HEK293 (cell line): ENCODE measurements at regions not wholly inside any gene's neighbourhood (a gene's known extent, or its start where the extent isn't known, plus 50 kb on each side); places are given as distances from the start of the nearest gene placed in this dataset.

Experiments used
- CTCF ChIA-PET: fragments of 350-600 bp; formaldehyde crosslinking; extraction: SDS; loops from one replicate; lab custom pipeline; 2021; ENCODE audit warnings: antibody characterized with exemption; lab: Yijun Ruan, JAX
- POLR2A ChIA-PET: fragments of 300-600 bp; formaldehyde crosslinking; extraction: SDS; loops from one replicate; lab custom pipeline; 2020; ENCODE audit warnings: antibody characterized with exemption, inconsistent platforms; lab: Yijun Ruan, JAX
- H3K27ac ChIP-seq: fragments of 200-500 bp; sonication (Bioruptor generic); 2 replicates; pipeline ENCODE4 v1.5.1; 2014; ENCODE audit warnings: low read depth, low read length, control low read depth, inconsistent platforms; ENCODE audit errors: extremely low read depth
- H3K36me3 ChIP-seq, 2 experiments: fragments of 200-500 bp in 1 of 2; sonication (Bioruptor generic) in 1 of 2; 1 replicate in 1 of 2; 2 replicates in 1 of 2; pipeline ENCODE4 v1.5.1; 2014 to 2017; ENCODE audit warnings: inconsistent platforms in 2 of 2, low read length in 2 of 2; ENCODE audit not compliant: control insufficient read depth in 2 of 2, insufficient read depth in 1 of 2
- H3K4me1 ChIP-seq: fragments of 200-500 bp; sonication (Bioruptor generic); 2 replicates; pipeline ENCODE4 v1.5.1; 2014; ENCODE audit warnings: mild to moderate bottlenecking, low read length, inconsistent platforms; ENCODE audit not compliant: control insufficient read depth, insufficient read depth
- H3K4me3 ChIP-seq: 2 replicates; pipeline ENCODE4 v1.5.1; 2011; ENCODE audit warnings: low read depth, mild to moderate bottlenecking, control low read depth, low read length, moderate library complexity
- H3K9me3 ChIP-seq: fragments of 200-500 bp; sonication (Bioruptor generic); 2 replicates; pipeline ENCODE4 v1.5.1; 2014; ENCODE audit warnings: low read depth, low read length, inconsistent platforms; ENCODE audit not compliant: control insufficient read depth, insufficient read depth
- GLIS1 ChIP-seq: fragments of 450-650 bp; formaldehyde crosslinking; IDR thresholded peaks from 2 replicates; pipeline ENCODE4 v1.5.1; 2016; ENCODE audit warnings: missing biosample characterization, missing genetic modification characterization
- SP3 ChIP-seq: fragments of 450-650 bp; formaldehyde crosslinking; IDR thresholded peaks from 2 replicates; pipeline ENCODE4 v1.5.1; 2016; ENCODE audit warnings: missing biosample characterization, missing genetic modification characterization
- YY2 ChIP-seq: fragments of 450-650 bp; formaldehyde crosslinking; IDR thresholded peaks from 2 replicates; pipeline ENCODE4 v1.5.1; 2016; ENCODE audit warnings: missing biosample characterization, missing genetic modification characterization
- ZBTB8A ChIP-seq: fragments of 450-650 bp; formaldehyde crosslinking; IDR thresholded peaks from 2 replicates; pipeline ENCODE4 v1.5.1; 2016; ENCODE audit warnings: missing biosample characterization, missing genetic modification characterization
- ZFP3 ChIP-seq: fragments of 450-650 bp; formaldehyde crosslinking; IDR thresholded peaks from 2 replicates; pipeline ENCODE4 v1.5.1; 2016; ENCODE audit warnings: low read depth, missing biosample characterization, missing genetic modification characterization
- ZFP41 ChIP-seq: fragments of 450-650 bp; formaldehyde crosslinking; IDR thresholded peaks from 2 replicates; pipeline ENCODE4 v1.5.1; 2016; ENCODE audit warnings: missing biosample characterization, missing genetic modification characterization, borderline replicate concordance
- ZIC2 ChIP-seq: fragments of 450-650 bp; formaldehyde crosslinking; IDR thresholded peaks from 2 replicates; pipeline ENCODE4 v1.5.1; 2016; ENCODE audit warnings: missing biosample characterization, missing genetic modification characterization
- ZNF112 ChIP-seq: fragments of 450-650 bp; formaldehyde crosslinking; IDR thresholded peaks from 2 replicates; pipeline ENCODE4 v1.5.0; 2017; ENCODE audit warnings: missing biosample characterization, missing genetic modification characterization
- ZNF202 ChIP-seq: fragments of 450-650 bp; formaldehyde crosslinking; IDR thresholded peaks from 2 replicates; pipeline ENCODE4 v1.5.1; 2016; ENCODE audit warnings: missing biosample characterization, missing genetic modification characterization, borderline replicate concordance
- ZNF24 ChIP-seq: fragments of 450-650 bp; formaldehyde crosslinking; IDR thresholded peaks from 2 replicates; pipeline ENCODE4 v1.5.1; 2016; ENCODE audit warnings: missing biosample characterization, missing genetic modification characterization
- ZNF292 ChIP-seq: fragments of 450-650 bp; formaldehyde crosslinking; IDR thresholded peaks from 2 replicates; pipeline ENCODE4 v1.5.1; 2016; ENCODE audit warnings: low read depth, missing biosample characterization, missing genetic modification characterization, borderline replicate concordance
- ZNF341 ChIP-seq: fragments of 450-650 bp; formaldehyde crosslinking; IDR thresholded peaks from 2 replicates; pipeline ENCODE4; 2016; ENCODE audit warnings: low read depth, missing biosample characterization, missing genetic modification characterization
- ZNF391 ChIP-seq: fragments of 450-650 bp; formaldehyde crosslinking; IDR thresholded peaks from 2 replicates; pipeline ENCODE4 v1.5.1; 2016; ENCODE audit warnings: low read depth, missing biosample characterization, missing genetic modification characterization, borderline replicate concordance
- ZNF416 ChIP-seq: fragments of 450-650 bp; formaldehyde crosslinking; IDR thresholded peaks from 2 replicates; pipeline ENCODE4 v1.5.1; 2016; ENCODE audit warnings: missing biosample characterization, missing genetic modification characterization
- ZNF449 ChIP-seq: fragments of 450-650 bp; formaldehyde crosslinking; IDR thresholded peaks from 2 replicates; pipeline ENCODE4 v1.5.1; 2017; ENCODE audit warnings: missing biosample characterization, mild to moderate bottlenecking, missing genetic modification characterization, moderate library complexity
- ZNF558 ChIP-seq: fragments of 450-650 bp; formaldehyde crosslinking; IDR thresholded peaks from 2 replicates; pipeline ENCODE4 v1.5.1; 2016; ENCODE audit warnings: missing biosample characterization, missing genetic modification characterization
- ZNF561 ChIP-seq: fragments of 450-650 bp; IDR thresholded peaks from 2 replicates; pipeline ENCODE4 v1.5.1; 2018; ENCODE audit warnings: missing biosample characterization, missing genetic modification characterization, borderline replicate concordance
- ZNF585B ChIP-seq: fragments of 450-650 bp; formaldehyde crosslinking; IDR thresholded peaks from 2 replicates; pipeline ENCODE4 v1.5.1; 2016; ENCODE audit warnings: missing biosample characterization, missing genetic modification characterization
- ZNF624 ChIP-seq: fragments of 450-650 bp; formaldehyde crosslinking; IDR thresholded peaks from 2 replicates; pipeline ENCODE4 v1.5.1; 2017; ENCODE audit warnings: missing biosample characterization, missing genetic modification characterization
- ZNF670 ChIP-seq: fragments of 450-650 bp; formaldehyde crosslinking; IDR thresholded peaks from 2 replicates; pipeline ENCODE4 v1.5.1; 2016; ENCODE audit warnings: missing biosample characterization, missing genetic modification characterization, low read depth
- ZNF677 ChIP-seq: fragments of 450-650 bp; IDR thresholded peaks from 2 replicates; pipeline ENCODE4 v1.5.0; 2018; ENCODE audit warnings: missing biosample characterization, mild to moderate bottlenecking, missing genetic modification characterization, moderate library complexity
- ZNF830 ChIP-seq: fragments of 450-650 bp; IDR thresholded peaks from 2 replicates; pipeline ENCODE4 v1.5.0; 2018; ENCODE audit warnings: missing biosample characterization, missing genetic modification characterization, low read depth, mild to moderate bottlenecking, moderate library complexity
- TF ChIP-seq, protein P1 (sequence below): fragments of 450-650 bp; formaldehyde crosslinking; IDR thresholded peaks from 2 replicates; pipeline ENCODE4 v1.5.1; 2016; ENCODE audit warnings: missing biosample characterization, missing genetic modification characterization
- TF ChIP-seq, protein P2 (sequence below): fragments of 450-650 bp; formaldehyde crosslinking; IDR thresholded peaks from 2 replicates; pipeline ENCODE4 v1.5.1; 2016; ENCODE audit warnings: missing biosample characterization, missing genetic modification characterization, low read depth

DNA sequence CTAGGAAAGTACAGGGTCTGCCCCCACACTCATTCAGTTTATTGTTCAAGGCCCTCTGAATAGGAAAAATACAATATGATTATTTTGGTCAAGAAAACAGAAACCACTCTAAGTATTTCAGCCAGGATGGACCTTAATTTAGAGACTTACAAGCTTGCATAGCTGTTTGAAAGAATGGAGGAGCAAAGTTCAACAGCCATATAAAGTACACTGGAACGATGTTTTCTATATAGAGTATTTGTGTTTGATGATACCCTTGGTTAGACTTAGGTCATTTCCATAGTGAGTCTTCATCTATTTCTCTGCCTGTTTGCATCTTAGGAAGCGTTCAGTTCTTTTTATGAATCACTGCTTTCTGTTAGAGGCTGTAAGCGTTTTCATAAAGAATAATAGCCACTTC lies 366.2 kb downstream of the NUP35 start (continued):
- TF ChIP-seq ZFP3 (no peak), GLIS1 (tag by site-specific recombination) (no peak), ZNF449 (tag by site-specific recombination) (no peak), ZBTB8A (tag by site-specific recombination) (no peak), SP3 (tag by site-specific recombination) (no peak)

GRCh38 chr2:183490914-183491313 lies 366.7 kb downstream of the NUP35 start:
- Histone ChIP-seq H3K27ac (no peak overlapping the region), H3K9me3 (no peaks in the 10 kb centered on the region), H3K4me1 (no peaks in the 10 kb centered on the region), H3K4me3 (no peak overlapping the region), H3K36me3 (no peaks in the 10 kb centered on the region)
- CTCF ChIA-PET, result no interaction called here
- POLR2A ChIA-PET, result no interaction called here
- TF ChIP-seq ZNF677 (tag by site-specific recombination) (no peak), YY2 (tag by site-specific recombination) (no peak), ZNF830 (no peak), ZNF341 (tag by site-specific recombination) (no peak), ZFP41 (tag by site-specific recombination) (no peak), ZNF561 (no peak), ZNF24 (no peak), ZNF585B (no peak), ZNF202 (tag by site-specific recombination) (no peak), ZNF670 (tag by site-specific recombination) (no peak), ZIC2 (tag by site-specific recombination) (no peak), ZNF416 (tag by site-specific recombination) (no peak), ZNF292 (tag by site-specific recombination) (no peak), ZNF112 (tag by site-specific recombination) (no peak), ZNF624 (no peak), ZNF391 (no peak), ZNF558 (tag by site-specific recombination) (no peak)
- TF ChIP-seq, protein P1, sequence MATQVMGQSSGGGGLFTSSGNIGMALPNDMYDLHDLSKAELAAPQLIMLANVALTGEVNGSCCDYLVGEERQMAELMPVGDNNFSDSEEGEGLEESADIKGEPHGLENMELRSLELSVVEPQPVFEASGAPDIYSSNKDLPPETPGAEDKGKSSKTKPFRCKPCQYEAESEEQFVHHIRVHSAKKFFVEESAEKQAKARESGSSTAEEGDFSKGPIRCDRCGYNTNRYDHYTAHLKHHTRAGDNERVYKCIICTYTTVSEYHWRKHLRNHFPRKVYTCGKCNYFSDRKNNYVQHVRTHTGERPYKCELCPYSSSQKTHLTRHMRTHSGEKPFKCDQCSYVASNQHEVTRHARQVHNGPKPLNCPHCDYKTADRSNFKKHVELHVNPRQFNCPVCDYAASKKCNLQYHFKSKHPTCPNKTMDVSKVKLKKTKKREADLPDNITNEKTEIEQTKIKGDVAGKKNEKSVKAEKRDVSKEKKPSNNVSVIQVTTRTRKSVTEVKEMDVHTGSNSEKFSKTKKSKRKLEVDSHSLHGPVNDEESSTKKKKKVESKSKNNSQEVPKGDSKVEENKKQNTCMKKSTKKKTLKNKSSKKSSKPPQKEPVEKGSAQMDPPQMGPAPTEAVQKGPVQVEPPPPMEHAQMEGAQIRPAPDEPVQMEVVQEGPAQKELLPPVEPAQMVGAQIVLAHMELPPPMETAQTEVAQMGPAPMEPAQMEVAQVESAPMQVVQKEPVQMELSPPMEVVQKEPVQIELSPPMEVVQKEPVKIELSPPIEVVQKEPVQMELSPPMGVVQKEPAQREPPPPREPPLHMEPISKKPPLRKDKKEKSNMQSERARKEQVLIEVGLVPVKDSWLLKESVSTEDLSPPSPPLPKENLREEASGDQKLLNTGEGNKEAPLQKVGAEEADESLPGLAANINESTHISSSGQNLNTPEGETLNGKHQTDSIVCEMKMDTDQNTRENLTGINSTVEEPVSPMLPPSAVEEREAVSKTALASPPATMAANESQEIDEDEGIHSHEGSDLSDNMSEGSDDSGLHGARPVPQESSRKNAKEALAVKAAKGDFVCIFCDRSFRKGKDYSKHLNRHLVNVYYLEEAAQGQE (tag by site-specific recombination), result no peak
- TF ChIP-seq, protein P2, sequence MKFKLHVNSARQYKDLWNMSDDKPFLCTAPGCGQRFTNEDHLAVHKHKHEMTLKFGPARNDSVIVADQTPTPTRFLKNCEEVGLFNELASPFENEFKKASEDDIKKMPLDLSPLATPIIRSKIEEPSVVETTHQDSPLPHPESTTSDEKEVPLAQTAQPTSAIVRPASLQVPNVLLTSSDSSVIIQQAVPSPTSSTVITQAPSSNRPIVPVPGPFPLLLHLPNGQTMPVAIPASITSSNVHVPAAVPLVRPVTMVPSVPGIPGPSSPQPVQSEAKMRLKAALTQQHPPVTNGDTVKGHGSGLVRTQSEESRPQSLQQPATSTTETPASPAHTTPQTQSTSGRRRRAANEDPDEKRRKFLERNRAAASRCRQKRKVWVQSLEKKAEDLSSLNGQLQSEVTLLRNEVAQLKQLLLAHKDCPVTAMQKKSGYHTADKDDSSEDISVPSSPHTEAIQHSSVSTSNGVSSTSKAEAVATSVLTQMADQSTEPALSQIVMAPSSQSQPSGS, result no peak
